CD4-positive, CD25-positive, alpha-beta regulatory T cell (primary cell): ENCODE measurements at regions not wholly inside any gene's neighbourhood (a gene's known extent, or its start where the extent isn't known, plus 50 kb on each side); places are given as distances from the start of the nearest gene placed in this dataset.

Experiments used
- ATAC-seq, 2 donors: fragments of 150-1000 bp; cut with Tn5 transposase; one replicate each; pipeline ENCODE4 v1.10.0; 2021; ENCODE audit warnings: low read depth in 2 of 2, moderate number of reproducible peaks in 2 of 2, moderate library complexity in 1 of 2
- DNase-seq, 3 donors: peaks; one replicate each; pipeline versions ENCODE4 v3.0.0 to v3.0.0-alpha.2; 2012 to 2022; ENCODE audit warnings: mixed read lengths in 1 of 3
- H3K27ac ChIP-seq: one replicate; pipeline ENCODE4 v1.7.0; 2013; ENCODE audit warnings: mild to moderate bottlenecking, low read length; ENCODE audit not compliant: insufficient read depth, poor library complexity, severe bottlenecking
- H3K27me3 ChIP-seq: one replicate; pipeline ENCODE4 v1.7.0; 2013; ENCODE audit warnings: low read length; ENCODE audit not compliant: control insufficient read depth, insufficient read depth
- H3K36me3 ChIP-seq: one replicate; pipeline ENCODE4 v1.7.0; 2013; ENCODE audit warnings: mild to moderate bottlenecking, low read length, moderate library complexity; ENCODE audit not compliant: control insufficient read depth, insufficient read depth
- H3K4me1 ChIP-seq: 2 replicates; pipeline ENCODE4 v1.7.0; 2013; ENCODE audit warnings: mild to moderate bottlenecking, low read length; ENCODE audit not compliant: insufficient read depth, control insufficient read depth, poor library complexity, severe bottlenecking
- H3K4me3 ChIP-seq: one replicate; pipeline ENCODE4 v1.7.0; 2013; ENCODE audit warnings: low read depth, mild to moderate bottlenecking, low read length, moderate library complexity
- H3K9me3 ChIP-seq, 2 experiments: 1 replicate in 1 of 2; 2 replicates in 1 of 2; pipeline ENCODE4 v1.7.0; 2013; ENCODE audit warnings: low read length in 2 of 2, mild to moderate bottlenecking in 1 of 2, moderate library complexity in 1 of 2; ENCODE audit not compliant: control insufficient read depth in 2 of 2
- H3K27ac Mint-ChIP-seq, 3 donors: one replicate each; pipeline ENCODE4 v1.8.0; 2020 to 2022; ENCODE audit warnings: mild to moderate bottlenecking in 3 of 3, mixed read lengths in 3 of 3, moderate library complexity in 2 of 3
- H3K27me3 Mint-ChIP-seq: one replicate; pipeline ENCODE4 v1.8.0; 2022; ENCODE audit warnings: mild to moderate bottlenecking, mixed read lengths
- H3K36me3 Mint-ChIP-seq: one replicate; pipeline ENCODE4 v1.8.0; 2020; ENCODE audit warnings: mixed read lengths
- H3K4me1 Mint-ChIP-seq, 4 donors: one replicate each; pipeline ENCODE4 v1.8.0; 2020 to 2022; ENCODE audit warnings: mixed read lengths in 4 of 4, mild to moderate bottlenecking in 1 of 4
- H3K4me3 Mint-ChIP-seq, 4 donors: one replicate each; pipeline ENCODE4 v1.8.0; 2020 to 2022; ENCODE audit warnings: mild to moderate bottlenecking in 4 of 4, mixed read lengths in 4 of 4, moderate library complexity in 3 of 4
- H3K9me3 Mint-ChIP-seq, 7 donors: one replicate each; pipeline ENCODE4 v1.8.0; 2020 to 2022; ENCODE audit warnings: mixed read lengths in 7 of 7, mild to moderate bottlenecking in 3 of 7, moderate library complexity in 2 of 7

- no peak overlapping the region for H3K4me3 Mint-ChIP-seq
Measured at GRCh38 chr4:105074097-105074496, 72.6 kb upstream of the TET2 start.

GRCh38 chr4:105075045-105075444 lies 71.6 kb upstream of the TET2 start:
- H3K27ac ChIP-seq, result no peak overlapping the region
- no peaks in the 10 kb centered on the region for H3K36me3 Mint-ChIP-seq
- H3K4me3 Mint-ChIP-seq, result no peak overlapping the region
- no peaks in the 10 kb centered on the region for H3K4me1 ChIP-seq
- no peaks in the 10 kb centered on the region for H3K9me3 ChIP-seq
- no peaks in the 10 kb centered on the region for H3K27me3 ChIP-seq
- no peak overlapping the region for H3K27ac Mint-ChIP-seq
- ATAC-seq (no peak), DNase-seq (no peak)
- H3K4me1 Mint-ChIP-seq, result no peaks in the 10 kb centered on the region
- no peaks in the 10 kb centered on the region for H3K36me3 ChIP-seq
- peaks cover 0 to 3% (median 0%) of the 10 kb centered on the region in 7 donors for H3K9me3 Mint-ChIP-seq
- H3K27me3 Mint-ChIP-seq, result peaks cover 12% of the 10 kb centered on the region
- H3K4me3 ChIP-seq, result no peak overlapping the region

More at GRCh38 chr4:105074097-105074496, 72.6 kb upstream of the TET2 start:
- no peaks in the 10 kb centered on the region for H3K9me3 ChIP-seq
- Mint-ChIP-seq H3K27ac (no peak overlapping the region), H3K36me3 (no peaks in the 10 kb centered on the region), H3K27me3 (peaks cover 8% of the 10 kb centered on the region), H3K4me1 (no peaks in the 10 kb centered on the region), H3K9me3 (peaks cover 0 to 2% (median 0%) of the 10 kb centered on the region in 7 donors)
- no peak overlapping the region for H3K4me3 ChIP-seq
- no peaks in the 10 kb centered on the region for H3K27me3 ChIP-seq
- DNase-seq (no peak), ATAC-seq (no peak)
- H3K27ac ChIP-seq, result no peak overlapping the region
- no peaks in the 10 kb centered on the region for H3K4me1 ChIP-seq
- no peaks in the 10 kb centered on the region for H3K36me3 ChIP-seq

- H3K4me1 Mint-ChIP-seq, result no peaks in the 10 kb centered on the region
- H3K27ac Mint-ChIP-seq, result no peak overlapping the region
- no peaks in the 10 kb centered on the region for H3K9me3 ChIP-seq
- H3K9me3 Mint-ChIP-seq, result peaks cover 0 to 16% (median 9%) of the 10 kb centered on the region in 7 donors
- no peaks in the 10 kb centered on the region for H3K36me3 ChIP-seq
- H3K4me1 ChIP-seq, result no peaks in the 10 kb centered on the region
- no peaks in the 10 kb centered on the region for H3K36me3 Mint-ChIP-seq
- no peak overlapping the region for H3K4me3 ChIP-seq
- ATAC-seq (no peak), DNase-seq (no peak)
- H3K4me3 Mint-ChIP-seq, result no peak overlapping the region
- H3K27me3 ChIP-seq, result peaks cover 3% of the 10 kb centered on the region
- no peak overlapping the region for H3K27ac ChIP-seq
- peaks cover 11% of the 10 kb centered on the region for H3K27me3 Mint-ChIP-seq
Measured at GRCh38 chr4:105088110-105088879, 58.4 kb upstream of the TET2 start.

DNA sequence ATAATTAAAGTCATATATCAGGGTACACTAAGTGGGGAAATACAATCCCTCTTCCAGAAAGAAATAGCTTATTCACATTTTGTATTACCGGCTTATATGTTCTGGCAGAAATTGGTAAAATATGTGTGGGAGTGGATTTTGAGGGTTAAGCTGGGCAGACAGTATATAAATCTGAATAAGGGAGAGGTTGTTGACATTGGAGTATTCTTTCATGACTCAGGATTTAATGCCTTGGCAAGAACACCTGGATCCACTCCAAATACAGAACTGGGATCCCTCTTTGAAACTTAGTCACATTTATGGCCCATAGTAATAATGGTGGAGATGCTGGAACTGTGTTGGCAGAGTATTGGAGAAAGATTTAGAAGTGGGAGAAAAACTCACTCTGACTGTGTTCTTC lies 54.3 kb upstream of the TET2 start:
- ATAC-seq (no peak), DNase-seq (no peak)
- Mint-ChIP-seq H3K4me1 (no peaks in the 10 kb centered on the region), H3K9me3 (peaks cover 0 to 30% (median 7%) of the 10 kb centered on the region in 7 donors), H3K4me3 (peak overlapping the region in 1 of 4 donors; percentile 5), H3K27ac (no peak overlapping the region), H3K27me3 (no peaks in the 10 kb centered on the region), H3K36me3 (no peaks in the 10 kb centered on the region)
- Histone ChIP-seq H3K27me3 (peaks cover 4% of the 10 kb centered on the region), H3K36me3 (no peaks in the 10 kb centered on the region), H3K4me1 (no peaks in the 10 kb centered on the region), H3K4me3 (no peak overlapping the region), H3K9me3 (peaks cover 0 to 11% of the 10 kb centered on the region in 2 experiments), H3K27ac (no peak overlapping the region)

GRCh38 chr4:105092768-105093167 lies 53.9 kb upstream of the TET2 start:
- ATAC-seq (no peak), DNase-seq (no peak)
- H3K27ac Mint-ChIP-seq, result no peak overlapping the region
- Histone ChIP-seq H3K27ac (no peak overlapping the region), H3K27me3 (peaks cover 4% of the 10 kb centered on the region), H3K4me1 (no peaks in the 10 kb centered on the region), H3K4me3 (no peak overlapping the region), H3K36me3 (no peaks in the 10 kb centered on the region), H3K9me3 (peaks cover 0 to 12% of the 10 kb centered on the region in 2 experiments)
- peak overlapping the region in 1 of 4 donors; percentile 5 for H3K4me3 Mint-ChIP-seq
- H3K27me3 Mint-ChIP-seq, result no peaks in the 10 kb centered on the region
- no peaks in the 10 kb centered on the region for H3K4me1 Mint-ChIP-seq
- no peaks in the 10 kb centered on the region for H3K36me3 Mint-ChIP-seq
- peaks cover 0 to 32% (median 9%) of the 10 kb centered on the region in 7 donors for H3K9me3 Mint-ChIP-seq

DNA sequence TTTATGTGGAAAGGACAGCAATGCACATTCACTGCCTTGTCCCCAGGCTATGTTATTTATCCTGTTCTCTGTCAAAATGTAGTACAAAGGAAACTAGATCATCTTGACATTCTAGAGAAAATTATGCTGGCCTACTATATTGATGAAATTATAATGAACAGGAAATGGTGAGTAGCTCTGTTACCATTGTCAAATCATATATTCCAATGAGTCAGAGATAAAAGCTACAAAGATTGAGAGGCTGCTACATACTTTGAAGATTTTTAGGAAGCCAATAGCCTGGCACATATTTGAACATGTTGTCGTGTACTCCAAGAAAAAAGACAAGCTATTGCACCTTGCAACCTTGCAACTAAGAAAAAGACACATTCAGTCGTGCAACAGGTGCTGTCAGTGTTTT lies 52.7 kb upstream of the TET2 start:
- peaks cover 0 to 16% of the 10 kb centered on the region in 2 experiments for H3K9me3 ChIP-seq
- DNase-seq (no peak), ATAC-seq (no peak)
- Mint-ChIP-seq H3K27ac (no peak overlapping the region), H3K36me3 (no peaks in the 10 kb centered on the region), H3K9me3 (peaks cover 6 to 41% (median 15%) of the 10 kb centered on the region in 7 donors), H3K4me1 (no peaks in the 10 kb centered on the region), H3K27me3 (no peaks in the 10 kb centered on the region), H3K4me3 (no peak overlapping the region)
- no peak overlapping the region for H3K4me3 ChIP-seq
- H3K4me1 ChIP-seq, result no peaks in the 10 kb centered on the region
- H3K36me3 ChIP-seq, result no peaks in the 10 kb centered on the region
- H3K27me3 ChIP-seq, result peaks cover 4% of the 10 kb centered on the region
- no peak overlapping the region for H3K27ac ChIP-seq
